DMS53 (cell line): ENCODE measurements at regions not wholly inside any gene's neighbourhood (a gene's known extent, or its start where the extent isn't known, plus 50 kb on each side); places are given as distances from the start of the nearest gene placed in this dataset.
A peak's percentile ranks its signal among the peaks of the same experiment; 100 is the strongest.

Experiments used
- DNase-seq: peaks from one replicate; lab custom pipeline; 2025; lab: John Stamatoyannopoulos, UW

GRCh38 chr9:70478963-70479641 lies 64.6 kb upstream of the KLF9 start:
- DNase-seq, result no peak

- DNase-seq, result no peak
These were observed 63.5 kb upstream of the KLF9 start for GRCh38 chr9:70477907-70478480.

- DNase-seq, result no peak
These were observed 62.8 kb upstream of the KLF9 start for GRCh38 chr9:70477146-70477745.

- DNase-seq, result peak; percentile 24
These were observed 60.8 kb upstream of the KLF9 start for GRCh38 chr9:70475211-70475610.

GRCh38 chr9:70474413-70474812 lies 60.0 kb upstream of the KLF9 start:
- DNase-seq, result no peak

GRCh38 chr9:70472268-70473249 lies 58.1 kb upstream of the KLF9 start:
- no peak for DNase-seq

GRCh38 chr9:70470050-70471015 lies 55.9 kb upstream of the KLF9 start:
- DNase-seq, result peak; percentile 57

- DNase-seq, result no peak
These were observed 53.8 kb upstream of the KLF9 start for GRCh38 chr9:70468291-70468690.

GRCh38 chr9:70466976-70467561 lies 52.6 kb upstream of the KLF9 start:
- no peak for DNase-seq

GRCh38 chr9:70465904-70466303 lies 51.4 kb upstream of the KLF9 start:
- no peak for DNase-seq

- DNase-seq, result no peak
These were observed 50.9 kb upstream of the KLF9 start for GRCh38 chr9:70465398-70465797.
